ENCODE measurements at regions not wholly inside any gene's neighbourhood (a gene's known extent, or its start where the extent isn't known, plus 50 kb on each side); places are given as distances from the start of the nearest gene placed in this dataset.

DNA sequence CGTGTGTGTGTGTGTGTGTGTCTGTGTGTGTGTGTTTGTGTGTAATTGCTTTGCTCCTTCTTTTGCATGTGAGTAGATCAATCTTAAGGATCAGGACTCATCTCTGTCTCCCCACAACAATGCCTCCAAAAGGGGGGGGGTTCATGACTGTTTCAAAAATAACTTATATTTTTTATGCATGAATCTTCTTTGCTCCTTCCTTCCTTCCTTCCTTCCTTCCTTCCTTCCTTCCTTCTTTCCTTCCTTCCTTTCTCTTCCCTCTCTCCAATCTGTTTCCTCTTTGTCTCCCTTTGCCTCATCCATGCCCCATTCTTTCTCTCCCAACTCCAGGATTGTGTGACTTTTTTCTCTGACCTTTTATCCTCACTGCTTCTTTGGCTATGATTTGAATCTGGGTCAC is 126.4 kb upstream of the OSMR start:
- DNase-seq (ENCODE audit: low read depth), result no peak

DNA sequence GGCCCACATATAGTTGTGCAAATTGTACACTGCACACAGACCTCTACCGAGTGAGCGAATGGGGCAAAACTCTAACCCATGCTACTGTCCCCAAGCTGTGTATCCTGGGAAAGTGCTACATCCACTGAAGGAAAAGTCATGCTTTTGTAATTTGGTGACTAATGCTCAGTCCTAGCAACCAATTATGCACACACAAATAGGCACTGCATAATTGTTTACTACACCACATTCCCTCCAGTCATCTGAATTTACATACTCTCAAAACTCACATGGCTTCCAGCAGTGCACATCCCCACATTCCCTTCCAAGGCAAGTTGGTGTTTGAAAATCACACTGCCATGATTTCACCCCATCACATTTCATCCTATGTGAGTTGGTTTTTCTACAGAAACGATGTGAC is 125.9 kb upstream of the OSMR start:
- peak; percentile 61 for DNase-seq (ENCODE audit: low read depth)

DNA sequence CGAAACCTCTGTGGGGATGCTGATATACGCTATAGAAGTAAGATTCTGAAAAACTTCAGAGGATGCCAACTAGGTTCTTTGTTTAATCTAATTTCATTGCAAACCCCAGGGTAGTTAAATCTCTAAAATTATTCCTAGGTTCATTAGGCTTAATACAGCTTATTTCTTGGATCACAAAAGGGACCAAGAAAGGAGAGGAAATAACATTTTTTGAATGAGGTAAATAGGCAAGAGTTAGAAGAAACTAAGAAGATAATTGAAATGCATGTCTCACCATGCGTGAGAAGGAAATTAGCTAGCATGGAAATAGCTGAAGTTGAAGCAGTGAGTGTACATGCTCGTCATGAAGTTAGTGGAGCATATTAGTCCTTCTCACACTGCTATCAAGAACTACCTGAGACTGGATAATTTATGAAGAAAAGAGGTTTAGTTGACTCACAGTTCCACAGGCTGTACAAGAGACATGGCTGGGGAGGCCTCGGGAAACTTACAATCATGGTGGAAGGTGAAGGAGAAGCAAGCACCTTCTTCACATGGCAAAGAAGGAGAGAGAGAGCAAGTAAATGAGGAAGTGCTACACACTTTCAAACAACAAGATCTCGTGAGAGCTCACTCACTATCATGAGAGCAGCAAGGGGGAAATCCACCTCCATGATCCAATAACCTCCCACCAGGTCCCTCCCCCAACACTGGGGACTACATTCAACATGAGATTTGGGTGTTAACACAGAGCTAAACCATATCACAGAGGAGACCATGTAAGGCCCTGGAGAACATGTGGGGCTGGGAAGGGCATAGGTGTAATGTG is 125.1 kb upstream of the OSMR start:
- no peak for DNase-seq (ENCODE audit: low read depth)

DNA sequence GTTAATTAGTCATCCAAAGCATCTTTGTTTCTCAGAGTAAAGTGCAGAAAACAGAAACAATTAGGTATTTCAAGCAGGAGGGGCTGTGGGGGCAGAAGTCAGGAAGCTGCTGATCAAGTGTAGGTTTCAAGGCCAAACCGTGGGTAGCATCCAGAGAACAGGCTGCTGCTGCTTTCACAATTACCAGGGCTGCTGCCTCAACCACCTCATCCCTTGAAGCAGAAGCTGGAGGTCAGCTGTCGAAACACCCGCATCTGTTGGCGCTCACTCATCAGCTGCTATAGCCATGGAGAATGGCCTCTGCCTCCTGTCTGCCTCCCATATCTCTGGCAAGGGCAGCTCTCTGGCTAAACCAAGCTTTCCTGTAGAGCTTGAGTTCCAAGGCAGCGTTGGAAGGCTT is 122.9 kb upstream of the OSMR start:
- no peak for DNase-seq (ENCODE audit: low read depth)

DNA sequence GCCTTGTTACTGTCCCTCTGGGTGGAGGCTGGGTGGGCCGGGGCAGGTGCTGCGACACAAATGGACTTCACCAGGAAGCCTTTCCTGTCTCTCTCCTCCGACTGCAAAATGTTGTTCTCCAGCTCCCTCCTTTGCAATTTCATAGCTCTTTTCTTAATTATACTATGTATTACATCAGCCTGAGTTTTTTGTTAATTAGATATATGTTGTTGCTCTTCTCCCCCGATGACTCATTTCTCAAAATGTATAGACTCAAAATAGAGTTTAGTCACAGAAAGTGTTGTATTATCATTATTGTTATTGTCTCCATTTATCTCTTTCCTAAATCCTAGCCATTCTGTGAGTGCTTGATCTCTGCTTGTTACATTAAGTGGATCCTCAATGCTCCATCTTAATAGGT is 122.4 kb upstream of the OSMR start:
- DNase-seq (ENCODE audit: low read depth), result no peak

DNA sequence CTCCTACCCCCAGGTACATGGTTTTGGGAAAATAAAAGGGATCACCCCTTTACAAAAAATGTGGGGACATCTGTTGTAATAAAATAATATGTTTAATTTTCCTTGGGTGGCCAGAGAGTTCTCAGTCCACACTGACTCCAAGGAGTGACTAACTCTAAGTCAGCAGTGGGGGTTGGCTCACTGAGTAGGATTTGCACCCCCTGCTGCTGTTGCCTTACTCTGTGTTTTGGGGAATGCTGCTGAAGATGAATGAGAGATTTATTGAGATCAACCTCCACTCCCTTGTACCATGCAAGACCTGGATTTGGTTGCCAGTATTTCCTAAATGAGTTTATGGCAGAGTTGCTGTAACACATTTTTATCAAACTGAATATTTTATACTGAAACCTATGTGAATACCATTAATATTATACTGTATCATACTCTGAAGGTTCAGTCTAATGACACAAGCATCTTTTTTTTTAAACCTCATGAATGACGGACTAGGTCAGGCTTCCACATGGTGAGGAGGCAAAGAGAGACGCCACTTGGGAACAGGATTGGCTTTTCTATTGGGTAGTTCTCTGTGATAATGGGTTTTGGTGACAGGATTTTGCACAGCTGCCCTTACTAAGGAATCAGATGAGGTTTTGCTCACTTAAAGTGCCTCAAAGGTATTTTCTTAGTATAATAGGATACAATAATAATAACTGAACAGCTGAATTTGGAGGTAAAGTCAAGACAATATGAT is 121.3 kb upstream of the OSMR start:
- DNase-seq (ENCODE audit: low read depth), result peak; percentile 61

DNA sequence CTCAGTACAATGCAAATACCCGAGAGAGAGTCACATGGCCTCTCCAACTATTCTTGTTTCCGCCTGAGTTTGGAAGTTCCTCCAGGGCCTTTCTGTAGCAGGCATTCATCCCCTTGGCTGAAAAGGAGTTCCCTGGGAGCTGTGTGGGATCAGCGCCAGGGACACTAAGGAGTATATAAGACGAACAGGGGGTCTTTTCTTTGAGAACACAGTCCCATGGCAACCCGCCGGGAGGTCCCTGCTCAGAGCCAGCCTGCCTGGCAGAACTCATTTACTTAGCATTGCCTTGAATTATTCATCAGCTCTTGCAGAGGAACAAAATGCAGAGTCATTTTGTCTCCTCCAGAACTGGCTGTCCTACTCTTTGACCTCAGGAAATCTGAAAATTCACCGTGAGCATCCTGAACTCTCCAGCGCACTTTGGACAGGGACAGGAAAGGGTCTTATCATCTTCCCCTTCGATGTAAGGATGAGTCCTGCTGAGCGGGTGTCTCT is 120.4 kb upstream of the OSMR start:
- DNase-seq (ENCODE audit: low read depth), result no peak

DNA sequence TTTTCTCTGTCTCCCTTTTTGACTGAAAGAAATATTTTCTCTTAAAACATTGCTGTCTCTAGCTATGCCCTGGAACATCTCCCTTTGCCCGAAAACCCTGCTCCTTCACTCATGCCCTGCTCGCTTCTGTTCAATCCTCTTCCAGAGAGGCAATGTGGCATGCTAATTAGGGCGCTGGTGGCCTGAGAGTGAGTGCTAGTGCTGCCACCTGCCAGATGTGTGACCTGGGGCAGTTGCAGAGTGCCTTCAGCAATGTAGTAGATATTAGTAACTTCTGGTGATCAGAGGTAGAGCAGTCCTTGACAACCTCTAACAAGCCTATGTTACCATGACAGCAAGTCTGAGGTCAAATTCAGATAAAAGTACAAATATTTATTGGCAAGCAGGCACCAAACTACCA is 119.5 kb upstream of the OSMR start:
- no peak for DNase-seq (ENCODE audit: low read depth)

DNA sequence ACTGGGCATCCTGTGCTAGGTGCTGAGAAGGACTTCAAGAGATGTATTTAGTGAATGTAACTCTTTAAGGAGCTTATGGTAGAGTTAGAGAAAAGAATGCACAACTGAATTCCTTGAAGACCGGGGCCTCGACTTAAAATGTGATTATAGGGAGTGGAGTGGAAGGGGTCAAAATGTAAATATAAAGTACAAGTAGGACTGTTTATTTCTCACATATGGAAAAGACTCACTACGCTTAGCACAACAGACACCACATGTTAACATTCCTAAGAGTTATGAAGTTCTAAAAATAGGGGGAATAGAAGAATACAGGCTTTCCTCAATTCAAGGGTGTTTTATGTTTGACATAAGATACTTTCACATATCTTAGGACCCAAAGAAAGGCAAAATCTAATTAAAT is 117.8 kb upstream of the OSMR start:
- no peak for DNase-seq (ENCODE audit: low read depth)

DNA sequence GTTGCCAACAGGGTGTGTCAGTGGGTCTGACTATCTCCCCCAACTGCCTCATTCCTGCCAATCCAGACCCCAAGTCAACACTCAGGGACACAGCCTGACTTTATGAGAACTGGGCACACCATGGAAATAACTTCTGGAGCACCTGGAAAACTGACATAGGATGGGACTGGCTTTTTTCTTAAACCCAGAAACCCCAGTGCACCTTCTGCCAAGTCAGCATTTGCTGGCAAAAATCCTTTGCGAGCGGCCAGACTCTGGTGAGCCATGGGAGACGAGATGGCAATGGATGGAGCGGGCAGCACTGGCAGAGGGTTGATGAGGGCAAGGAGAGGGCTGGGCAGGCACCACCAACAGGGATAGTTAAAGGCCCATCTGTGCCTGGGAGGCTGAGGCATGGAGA is 114.4 kb upstream of the OSMR start:
- no peak for DNase-seq (ENCODE audit: low read depth)

DNA sequence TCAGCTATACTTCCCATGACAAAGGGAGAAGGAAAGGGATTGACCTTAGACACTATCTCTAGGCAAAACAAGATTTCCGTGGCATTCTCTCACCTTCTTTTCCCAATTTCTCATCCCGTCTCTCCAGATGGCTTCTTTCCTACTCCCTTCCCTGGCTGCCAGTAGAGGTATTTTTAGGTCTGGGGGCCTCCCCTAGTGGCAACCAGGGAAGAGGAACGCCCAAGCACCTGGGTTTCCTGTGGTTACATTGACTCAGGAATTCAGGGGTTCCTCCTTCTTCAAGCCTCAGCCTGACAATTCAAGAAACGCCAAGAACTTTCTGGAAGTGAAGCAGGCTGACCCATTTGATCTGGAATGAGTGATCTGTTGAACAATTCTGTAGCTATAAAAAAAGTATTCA is 111.5 kb upstream of the OSMR start:
- DNase-seq (ENCODE audit: low read depth), result no peak

DNA sequence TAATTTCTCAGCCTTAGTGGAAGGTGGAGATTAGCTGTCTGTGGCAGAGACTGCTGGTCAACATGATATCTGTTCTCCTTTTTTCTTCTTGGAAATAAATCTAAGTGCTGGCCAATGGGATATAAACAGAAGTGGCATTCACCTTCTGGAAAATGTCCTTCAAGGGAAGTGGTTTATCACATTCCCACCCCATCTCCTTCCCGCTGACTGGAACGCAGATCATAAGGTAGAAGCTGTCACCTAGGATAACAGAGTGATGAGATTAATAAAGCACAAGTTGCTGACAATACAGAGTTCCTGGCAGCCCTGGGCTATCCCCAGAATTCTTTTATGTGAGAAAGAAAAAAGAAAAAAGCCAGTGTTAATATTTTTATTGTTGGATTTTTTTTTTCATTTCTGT is 109.7 kb upstream of the OSMR start:
- DNase-seq (ENCODE audit: low read depth), result no peak

DNA sequence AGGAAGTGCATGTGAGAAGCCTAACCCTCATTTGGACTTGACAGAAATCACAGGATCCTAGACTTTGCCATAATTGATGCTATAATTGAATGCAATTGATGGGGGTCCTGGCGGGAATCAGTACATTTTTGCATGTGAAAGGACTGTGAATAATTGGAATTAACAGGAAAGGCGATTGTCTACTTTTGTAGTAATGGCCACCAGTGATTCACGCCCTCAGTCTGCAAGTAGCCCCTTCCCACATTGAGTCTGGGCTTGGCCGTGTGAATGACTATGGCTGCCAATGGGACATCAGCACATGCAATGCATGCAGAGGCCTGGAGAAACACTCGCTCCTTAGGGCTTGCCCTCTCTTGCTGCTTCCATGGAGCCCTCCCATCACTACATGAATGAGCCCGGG is 107.8 kb upstream of the OSMR start:
- DNase-seq (ENCODE audit: low read depth), result no peak

DNA sequence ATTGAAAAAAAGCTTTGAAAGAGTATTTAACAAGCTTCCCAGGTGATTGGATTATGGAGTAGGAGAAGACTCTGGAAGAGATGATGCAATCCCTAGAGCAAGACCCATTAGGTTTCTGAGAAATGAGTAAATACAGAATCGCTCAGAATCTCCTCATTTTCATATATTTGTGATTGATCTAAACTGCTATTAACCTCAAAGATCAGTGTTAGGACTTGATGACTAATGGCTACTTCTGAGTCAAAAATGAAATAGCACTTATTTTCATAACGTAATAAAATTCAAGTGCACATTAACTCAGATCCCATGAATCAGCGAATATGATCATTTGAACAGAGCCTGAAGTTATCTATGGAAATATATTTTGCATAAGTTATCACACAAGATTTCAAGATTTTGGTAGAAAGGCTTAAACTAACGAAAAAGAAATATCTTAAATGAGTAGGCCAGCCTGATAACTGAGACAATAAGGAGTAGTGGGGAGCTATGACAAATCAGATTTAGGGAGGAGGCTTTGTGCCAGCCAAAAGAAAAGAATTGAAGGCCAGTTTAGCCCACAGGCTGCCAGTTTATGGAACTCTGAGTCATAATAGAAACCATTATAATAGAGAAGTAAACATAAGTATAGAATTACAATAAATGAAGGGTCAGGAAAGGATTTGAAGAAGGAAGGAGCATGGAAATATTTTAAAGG is 106.7 kb upstream of the OSMR start:
- no peak for DNase-seq (ENCODE audit: low read depth)

DNA sequence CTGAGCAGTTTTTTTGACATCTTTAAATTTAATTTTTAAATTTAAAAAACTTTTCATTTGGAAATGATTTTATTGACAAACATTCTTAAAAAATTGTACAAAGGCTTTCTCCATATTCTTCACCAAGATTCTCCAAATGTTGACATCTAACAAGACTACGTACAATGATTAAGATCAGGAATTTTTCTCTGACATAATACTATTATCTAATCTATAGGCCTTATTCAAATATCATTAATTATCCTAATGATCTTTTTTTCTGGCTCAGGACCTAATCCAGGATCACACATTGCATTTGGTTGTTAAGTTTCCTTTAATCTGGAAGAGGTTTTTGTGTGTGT is 106.1 kb upstream of the OSMR start:
- DNase-seq (ENCODE audit: low read depth), result no peak

DNA sequence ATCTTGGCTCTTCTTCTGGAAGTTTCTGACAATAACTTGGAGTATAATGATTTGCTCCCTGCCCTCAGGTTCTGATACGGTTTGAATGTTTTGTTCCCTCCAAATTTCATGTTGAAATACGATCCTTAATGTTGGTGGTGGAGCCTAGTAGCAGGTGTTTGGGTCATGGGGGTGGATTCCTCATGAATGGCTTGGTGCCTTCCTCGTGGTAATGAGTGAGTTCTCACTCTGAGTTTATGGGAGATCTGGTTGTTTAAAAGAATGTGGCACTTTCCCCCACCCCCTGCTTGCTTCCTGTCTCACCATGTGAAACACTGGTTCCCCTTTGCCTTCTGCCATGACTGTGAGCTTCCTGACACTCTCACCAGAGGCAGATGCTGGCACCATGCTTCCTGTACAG is 103.0 kb upstream of the OSMR start:
- DNase-seq (ENCODE audit: low read depth), result no peak

DNA sequence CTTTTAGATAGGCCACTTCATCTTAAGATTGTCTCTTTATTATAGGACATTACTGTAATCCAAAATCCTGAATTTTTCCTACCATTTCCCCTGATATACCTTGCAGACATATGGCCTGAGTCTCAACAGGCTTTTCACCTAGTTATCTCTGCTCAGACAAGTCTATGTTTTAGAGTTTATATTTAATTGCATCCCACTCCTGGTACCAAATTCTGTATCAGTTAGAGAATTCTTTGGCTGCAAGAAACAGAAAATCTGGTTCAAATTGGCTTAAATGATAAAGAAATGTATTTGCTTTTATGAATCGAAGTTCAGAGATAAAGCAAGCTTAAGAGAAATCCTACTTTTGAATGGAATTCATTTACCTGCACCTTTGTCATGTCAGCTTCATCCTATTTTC is 102.2 kb upstream of the OSMR start:
- no peak for DNase-seq (ENCODE audit: low read depth)

DNA sequence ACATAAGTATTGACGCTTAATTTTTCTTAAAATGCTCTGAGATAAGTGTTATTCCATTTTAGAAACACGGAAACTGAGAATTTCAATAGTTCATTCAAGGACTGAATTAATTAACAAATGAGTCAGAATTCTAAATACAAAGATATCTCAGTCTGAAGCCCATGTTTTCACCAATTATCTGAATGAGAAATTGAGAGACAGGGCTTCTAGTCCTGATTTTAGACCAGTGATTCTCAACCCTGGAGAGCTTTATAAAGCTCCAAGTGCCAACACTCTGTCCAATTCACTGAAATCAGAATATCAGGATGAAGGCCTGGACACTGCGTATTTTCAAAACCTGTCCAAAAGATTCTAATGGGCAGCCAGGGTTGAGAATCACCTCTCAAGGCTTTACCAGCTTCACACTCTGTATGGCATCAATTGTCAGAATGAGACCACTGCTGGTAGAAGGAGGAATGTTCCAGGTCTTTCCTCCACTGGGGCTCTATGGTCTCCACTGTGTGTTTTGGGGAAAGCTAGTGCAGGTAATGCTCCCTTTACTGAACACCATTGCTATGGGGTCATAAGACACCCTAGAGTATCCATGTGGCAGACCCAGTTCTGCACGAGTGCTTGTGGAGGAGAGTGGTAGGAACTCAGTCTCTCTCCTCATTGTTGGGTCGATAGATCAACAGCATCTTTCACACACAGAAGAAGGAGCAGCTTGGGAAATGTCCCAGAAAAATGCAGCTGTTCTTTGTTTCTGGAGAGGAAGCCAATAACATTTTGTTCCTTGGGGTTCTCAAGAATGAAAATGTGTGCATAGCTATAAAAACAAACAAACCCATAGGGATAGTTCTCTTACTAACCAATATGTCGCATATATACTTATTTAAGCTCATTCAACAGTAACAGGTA is 99.7 kb upstream of the OSMR start:
- no peak for DNase-seq (ENCODE audit: low read depth)

DNA sequence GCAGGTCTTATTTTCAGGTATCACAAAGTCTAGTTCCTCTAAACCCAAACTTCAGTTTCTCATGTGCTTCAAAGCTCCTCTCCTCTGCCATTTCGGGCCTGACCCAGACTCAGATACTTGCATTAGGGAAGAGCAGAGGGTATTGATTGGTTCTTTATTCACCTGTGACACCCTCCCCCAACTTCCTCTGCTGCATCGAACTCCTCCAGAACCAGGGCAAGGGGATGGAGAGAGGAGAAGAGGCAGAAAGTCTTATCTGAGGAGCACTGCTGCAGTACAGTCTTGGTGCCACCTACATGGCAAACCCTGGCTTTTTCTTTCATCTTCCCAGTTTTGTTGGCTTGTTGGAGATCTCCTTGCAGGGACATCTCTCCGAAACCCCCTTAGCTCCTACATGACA is 96.0 kb upstream of the OSMR start:
- DNase-seq (ENCODE audit: low read depth), result no peak

DNA sequence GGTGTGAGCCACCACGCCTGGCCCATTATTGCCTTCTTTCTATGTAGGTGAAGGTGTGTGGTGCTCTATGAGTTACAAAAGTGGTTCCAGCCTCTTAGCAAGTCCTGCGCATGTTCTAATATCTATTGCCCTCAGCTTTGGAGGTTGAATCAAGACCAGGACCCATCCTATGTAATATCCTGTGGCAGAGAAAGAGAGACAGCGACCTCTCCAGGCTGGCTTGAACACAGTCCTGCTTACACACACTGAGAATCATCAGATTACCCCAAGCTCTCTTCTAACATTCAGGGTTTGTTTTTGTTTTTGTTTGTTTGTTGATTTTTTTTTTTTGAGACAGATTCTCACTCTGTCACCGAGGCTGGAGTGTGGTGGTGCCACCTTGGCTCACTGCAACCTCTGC is 94.7 kb upstream of the OSMR start:
- no peak for DNase-seq (ENCODE audit: low read depth)

DNA sequence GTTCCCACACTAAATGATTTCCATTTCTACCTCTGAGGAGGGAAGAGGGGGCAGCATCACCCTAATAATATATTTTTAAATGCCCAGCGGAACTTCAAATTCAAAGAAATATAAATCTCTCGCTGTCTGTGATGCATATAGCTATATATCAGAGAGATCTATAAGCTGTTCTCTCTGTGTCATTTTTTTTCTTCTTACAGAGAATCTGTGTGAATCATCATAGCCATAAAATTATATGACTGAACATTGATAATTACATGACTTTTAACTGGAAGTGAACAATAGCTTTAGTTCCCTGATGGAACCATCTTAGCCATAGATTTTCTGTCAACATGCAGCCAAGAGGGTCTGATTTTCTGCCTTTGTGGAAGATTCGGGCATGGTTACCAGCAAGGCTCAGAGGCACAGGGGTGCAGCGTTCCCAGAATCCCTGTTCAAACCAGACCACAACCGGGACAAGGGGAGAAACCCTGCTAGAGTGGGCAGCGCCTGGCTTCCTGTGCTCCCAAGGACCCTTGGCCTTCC is 93.7 kb upstream of the OSMR start:
- no peak for DNase-seq (ENCODE audit: low read depth)

DNA sequence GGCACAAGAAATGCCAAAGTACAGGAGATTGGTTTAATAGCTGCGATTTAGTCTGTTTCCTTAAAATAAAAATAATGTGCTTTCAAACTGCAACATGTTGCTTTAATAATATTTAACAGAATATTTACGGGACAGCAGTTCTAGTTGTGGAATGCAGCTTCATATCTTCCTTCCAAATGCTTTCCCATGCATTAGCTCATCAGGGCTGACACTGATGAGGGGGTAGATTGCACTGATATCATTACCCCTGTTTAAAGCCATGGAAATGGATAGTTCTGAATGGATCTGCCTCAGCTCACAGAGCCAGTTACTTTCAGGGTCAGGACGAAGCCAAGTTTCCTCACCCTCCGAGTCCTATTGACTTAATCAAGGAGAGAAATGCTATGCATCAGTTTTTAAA is 93.2 kb upstream of the OSMR start:
- no peak for DNase-seq (ENCODE audit: low read depth)
